IPS-18a (cell line): ENCODE measurements at regions not wholly inside any gene's neighbourhood (a gene's known extent, or its start where the extent isn't known, plus 50 kb on each side); places are given as distances from the start of the nearest gene placed in this dataset.

ENCODE experiments used
- H3K27ac ChIP-seq: one replicate; pipeline ENCODE4 v1.5.1; 2013; ENCODE audit warnings: low read length
- H3K27me3 ChIP-seq: one replicate; pipeline ENCODE4 v1.6.1; 2013; ENCODE audit warnings: mild to moderate bottlenecking, low read length; ENCODE audit not compliant: control insufficient read depth, insufficient read depth
- H3K36me3 ChIP-seq: one replicate; pipeline ENCODE4 v1.6.1; 2013; ENCODE audit warnings: low read depth, low read length; ENCODE audit not compliant: control insufficient read depth
- H3K4me1 ChIP-seq: one replicate; pipeline ENCODE4 v1.6.1; 2013; ENCODE audit warnings: low read depth, low read length; ENCODE audit not compliant: control insufficient read depth
- H3K4me3 ChIP-seq: one replicate; pipeline ENCODE4 v1.5.1; 2013; ENCODE audit warnings: low read length
- H3K9ac ChIP-seq: one replicate; pipeline ENCODE4 v1.6.1; 2013; ENCODE audit warnings: mild to moderate bottlenecking, low read length, moderate library complexity
- H3K9me3 ChIP-seq: one replicate; pipeline ENCODE4 v1.6.1; 2013; ENCODE audit warnings: low read depth, low read length; ENCODE audit not compliant: control insufficient read depth

DNA sequence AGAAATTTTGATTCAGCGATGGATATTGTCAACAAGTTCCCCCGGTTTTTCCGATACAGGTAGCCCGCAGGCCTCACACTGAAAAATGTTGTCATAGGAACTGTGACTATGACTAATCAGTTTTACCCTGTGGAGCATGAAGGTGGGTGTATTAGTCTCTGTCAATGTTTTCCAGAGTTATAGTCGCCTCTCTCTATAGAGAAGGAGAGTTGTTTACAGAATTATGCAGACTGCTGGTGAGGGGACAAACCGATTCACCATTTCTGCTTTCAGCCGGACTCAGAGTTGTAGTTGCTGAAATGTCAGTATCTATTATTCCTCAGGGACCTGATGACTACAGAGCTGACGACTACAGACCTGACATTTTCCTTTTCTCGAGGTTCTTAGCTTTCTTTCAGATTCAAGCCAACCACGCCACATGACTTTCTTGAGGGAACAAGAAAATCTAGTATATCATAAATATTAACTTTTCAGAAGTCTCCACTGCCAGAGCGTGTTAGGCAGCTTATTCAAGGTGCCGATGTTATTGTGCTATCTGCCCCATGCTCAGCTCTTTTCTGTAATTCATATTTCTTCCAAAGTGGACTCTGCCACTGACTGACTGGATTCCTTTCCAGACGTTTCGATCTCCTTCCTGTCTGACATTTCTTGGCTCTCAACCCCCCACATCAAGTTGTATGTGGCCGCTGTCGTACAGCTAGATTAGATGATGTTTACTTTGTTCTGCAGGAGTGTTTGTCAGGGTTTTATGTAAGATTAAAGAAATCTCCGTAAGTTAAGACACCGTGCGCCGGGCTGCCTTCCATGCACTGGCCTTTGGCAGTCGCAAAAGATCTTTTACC is 178.1 kb downstream of the FGF1 start:
- Histone ChIP-seq H3K27ac (no peak overlapping the region), H3K9ac (no peak overlapping the region), H3K4me1 (peaks cover 19% of the 10 kb centered on the region), H3K9me3 (no peaks in the 10 kb centered on the region), H3K4me3 (no peak overlapping the region), H3K36me3 (no peaks in the 10 kb centered on the region), H3K27me3 (no peaks in the 10 kb centered on the region)

- Histone ChIP-seq H3K27ac (no peak overlapping the region), H3K36me3 (no peaks in the 10 kb centered on the region), H3K27me3 (no peaks in the 10 kb centered on the region), H3K9ac (no peak overlapping the region), H3K4me1 (peaks cover 19% of the 10 kb centered on the region), H3K4me3 (no peak overlapping the region), H3K9me3 (no peaks in the 10 kb centered on the region)
Observed at GRCh38 chr5:142506756-142507155, 179.1 kb downstream of the FGF1 start.

DNA sequence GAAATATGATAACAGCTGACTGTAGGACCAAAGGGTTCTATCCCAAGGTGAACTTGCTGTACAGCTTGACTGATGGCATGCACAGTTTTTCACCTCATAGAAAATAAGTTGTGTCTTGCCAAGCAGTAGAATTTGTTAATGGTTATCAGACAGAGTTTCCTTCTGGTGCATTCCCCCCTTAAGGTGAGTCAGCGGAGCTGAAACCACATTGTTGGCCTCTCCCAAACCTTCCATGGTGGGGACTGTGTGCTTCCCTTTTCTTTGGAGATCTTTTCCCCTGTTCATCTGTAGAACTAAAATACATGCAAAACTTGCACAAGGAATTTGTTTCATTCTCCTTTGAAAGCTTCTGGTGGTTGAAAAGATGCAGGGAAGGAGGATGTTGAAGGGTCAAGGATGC is 179.8 kb downstream of the FGF1 start:
- Histone ChIP-seq H3K9ac (no peak overlapping the region), H3K36me3 (no peaks in the 10 kb centered on the region), H3K4me1 (peaks cover 19% of the 10 kb centered on the region), H3K4me3 (no peak overlapping the region), H3K27me3 (no peaks in the 10 kb centered on the region), H3K9me3 (no peaks in the 10 kb centered on the region), H3K27ac (no peak overlapping the region)

GRCh38 chr5:142501890-142502289 is 177.1 kb upstream of the SPRY4 start:
- Histone ChIP-seq H3K27ac (no peak overlapping the region), H3K9me3 (no peaks in the 10 kb centered on the region), H3K36me3 (no peaks in the 10 kb centered on the region), H3K9ac (no peak overlapping the region), H3K4me3 (no peak overlapping the region), H3K27me3 (no peaks in the 10 kb centered on the region), H3K4me1 (peaks cover 7% of the 10 kb centered on the region)

DNA sequence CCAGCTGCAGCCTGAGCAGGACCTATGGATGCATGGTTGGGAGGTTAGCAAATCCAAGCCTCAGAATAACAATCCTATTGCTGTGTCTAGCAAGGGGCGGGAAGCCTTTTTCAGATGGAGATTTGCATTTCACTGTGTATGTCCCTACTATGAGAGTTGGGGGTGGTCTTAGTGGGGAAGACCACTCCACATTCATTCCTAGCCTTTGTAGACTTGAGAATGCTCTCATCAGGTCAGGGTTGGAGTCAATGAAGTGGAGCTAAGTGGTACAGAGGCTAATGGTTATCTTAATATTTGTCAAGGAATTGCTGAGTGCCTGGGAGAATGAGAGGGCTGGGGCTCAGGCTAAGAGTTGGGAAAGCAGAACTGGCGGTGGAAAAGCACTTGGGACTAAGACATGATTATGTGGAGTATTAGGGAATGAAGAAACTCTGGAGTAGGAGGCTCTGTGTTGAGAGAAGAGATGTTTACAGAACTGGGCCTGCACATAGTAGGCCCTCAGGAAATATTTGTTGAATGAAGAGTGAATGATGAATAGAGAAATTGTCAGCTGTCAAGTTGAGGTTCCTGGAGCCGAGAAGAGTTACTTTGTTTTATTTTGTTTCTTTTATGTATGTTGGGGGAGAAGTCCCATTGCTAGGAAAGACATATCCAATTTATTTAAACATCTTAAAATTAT is 175.5 kb upstream of the SPRY4 start:
- peaks cover 7% of the 10 kb centered on the region for H3K4me1 ChIP-seq
- H3K36me3 ChIP-seq, result no peaks in the 10 kb centered on the region
- H3K9me3 ChIP-seq, result no peaks in the 10 kb centered on the region
- H3K9ac ChIP-seq, result no peak overlapping the region
- H3K4me3 ChIP-seq, result no peak overlapping the region
- H3K27ac ChIP-seq, result no peak overlapping the region
- no peaks in the 10 kb centered on the region for H3K27me3 ChIP-seq

GRCh38 chr5:142499591-142500226 is 174.9 kb upstream of the SPRY4 start:
- H3K9me3 ChIP-seq, result no peaks in the 10 kb centered on the region
- H3K36me3 ChIP-seq, result no peaks in the 10 kb centered on the region
- no peak overlapping the region for H3K27ac ChIP-seq
- H3K27me3 ChIP-seq, result no peaks in the 10 kb centered on the region
- no peak overlapping the region for H3K4me3 ChIP-seq
- H3K9ac ChIP-seq, result no peak overlapping the region
- peaks cover 7% of the 10 kb centered on the region for H3K4me1 ChIP-seq

- H3K9me3 ChIP-seq, result no peaks in the 10 kb centered on the region
- H3K4me1 ChIP-seq, result peaks cover 7% of the 10 kb centered on the region
- no peaks in the 10 kb centered on the region for H3K27me3 ChIP-seq
- no peak overlapping the region for H3K27ac ChIP-seq
- no peak overlapping the region for H3K9ac ChIP-seq
- no peaks in the 10 kb centered on the region for H3K36me3 ChIP-seq
- H3K4me3 ChIP-seq, result no peak overlapping the region
Observed at GRCh38 chr5:142498298-142498697, 173.5 kb upstream of the SPRY4 start.

DNA sequence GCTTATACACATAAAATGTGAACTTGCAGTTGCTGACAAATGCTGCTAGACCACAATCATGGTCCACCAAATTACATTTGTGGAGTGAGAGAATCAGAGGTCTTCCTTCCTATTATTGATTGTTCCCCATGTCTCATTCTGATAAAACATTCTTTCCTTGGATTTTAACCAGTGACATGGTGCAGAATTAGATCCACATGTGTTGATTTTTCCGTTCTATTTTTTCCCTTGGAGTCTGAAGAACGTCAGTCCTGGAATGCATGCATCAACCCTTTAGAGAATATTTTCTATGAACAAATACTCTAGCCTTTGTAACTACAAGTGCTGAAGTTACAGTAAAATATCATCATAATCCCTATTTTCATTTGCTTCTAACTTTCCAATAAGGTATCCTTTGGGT is 170.7 kb upstream of the SPRY4 start:
- H3K27me3 ChIP-seq, result no peaks in the 10 kb centered on the region
- H3K4me1 ChIP-seq, result peaks cover 18% of the 10 kb centered on the region
- no peaks in the 10 kb centered on the region for H3K9me3 ChIP-seq
- no peak overlapping the region for H3K4me3 ChIP-seq
- H3K27ac ChIP-seq, result no peak overlapping the region
- H3K36me3 ChIP-seq, result no peaks in the 10 kb centered on the region
- no peak overlapping the region for H3K9ac ChIP-seq

GRCh38 chr5:142493875-142494518 is 169.2 kb upstream of the SPRY4 start:
- Histone ChIP-seq H3K27me3 (no peaks in the 10 kb centered on the region), H3K9ac (no peak overlapping the region), H3K9me3 (no peaks in the 10 kb centered on the region), H3K4me3 (no peak overlapping the region), H3K4me1 (peaks cover 11% of the 10 kb centered on the region), H3K27ac (no peak overlapping the region), H3K36me3 (no peaks in the 10 kb centered on the region)

DNA sequence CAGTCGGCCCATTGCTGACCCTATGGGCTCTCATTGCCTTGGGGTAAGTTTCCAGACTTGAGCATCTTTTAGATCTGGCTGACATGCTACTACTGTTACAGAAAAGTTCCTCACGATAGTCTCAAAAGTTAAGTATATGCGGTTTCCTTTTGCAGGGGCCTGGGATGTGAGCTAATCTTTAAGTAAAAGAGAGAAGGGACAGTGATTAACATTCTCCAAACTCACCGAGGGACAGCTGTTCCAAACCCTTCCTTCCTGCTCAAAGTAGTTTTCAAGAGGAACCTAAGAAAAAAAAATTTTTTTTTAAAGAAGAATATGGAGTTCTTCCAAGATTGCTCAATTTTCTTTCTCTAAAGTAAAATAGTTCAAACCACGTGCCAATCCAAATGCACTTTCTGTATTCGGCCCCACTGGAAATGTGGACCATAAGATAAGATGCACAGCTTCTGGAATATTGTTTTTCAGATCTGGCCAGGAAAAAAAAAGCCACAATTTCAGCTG is 168.0 kb upstream of the SPRY4 start:
- Histone ChIP-seq H3K9ac (no peak overlapping the region), H3K4me3 (no peak overlapping the region), H3K27me3 (no peaks in the 10 kb centered on the region), H3K36me3 (no peaks in the 10 kb centered on the region), H3K9me3 (no peaks in the 10 kb centered on the region), H3K27ac (no peak overlapping the region), H3K4me1 (peaks cover 11% of the 10 kb centered on the region)

GRCh38 chr5:142491679-142492078 is 166.9 kb upstream of the SPRY4 start:
- Histone ChIP-seq H3K9me3 (no peaks in the 10 kb centered on the region), H3K9ac (no peak overlapping the region), H3K36me3 (no peaks in the 10 kb centered on the region), H3K27ac (no peak overlapping the region), H3K27me3 (no peaks in the 10 kb centered on the region), H3K4me3 (no peak overlapping the region), H3K4me1 (peaks cover 11% of the 10 kb centered on the region)
